ENCODE measurements at regions not wholly inside any gene's neighbourhood (a gene's known extent, or its start where the extent isn't known, plus 50 kb on each side); places are given as distances from the start of the nearest gene placed in this dataset.

DNA sequence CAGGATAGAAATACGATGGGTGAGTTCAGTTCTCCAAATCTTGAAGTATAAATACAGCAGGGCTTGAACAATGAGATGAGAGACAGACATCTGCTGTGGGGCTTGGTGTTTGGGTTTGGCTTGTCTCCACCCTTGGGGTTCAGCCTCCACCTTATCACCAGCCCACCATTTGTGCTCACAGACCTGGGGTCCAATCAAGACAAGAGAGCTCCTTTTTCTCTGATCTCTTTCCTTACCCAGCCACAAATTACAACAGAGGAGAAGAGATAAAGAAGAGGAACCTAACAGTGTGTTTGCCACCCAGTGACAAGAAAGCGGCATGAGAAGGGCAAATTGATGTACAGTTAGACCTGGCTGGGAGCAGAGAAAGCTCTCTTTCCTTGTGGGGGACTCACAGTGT, 204.5 kb upstream of the CXCR4 start:
- no peaks in the 10 kb centered on the region for H3K9me3 Mint-ChIP-seq
- H3K27me3 Mint-ChIP-seq: no peaks in the 10 kb centered on the region
- Histone ChIP-seq H3K4me3 (ENCODE audit: low read length) (no peak overlapping the region), H3K27me3 (ENCODE audit: control insufficient read depth in 1 of 2, insufficient read depth in 2 of 2, low read length in 2 of 2) (no peaks in the 10 kb centered on the region), H3K36me3 (ENCODE audit: insufficient read depth, low read length) (no peaks in the 10 kb centered on the region), H3K9me3 (ENCODE audit: control insufficient read depth in 1 of 2, insufficient read depth in 1 of 2, low read length in 2 of 2) (no peaks in the 10 kb centered on the region), H3K27ac (ENCODE audit: low read depth in 1 of 2, low read length in 2 of 2) (no peak overlapping the region), H3K4me1 (ENCODE audit: insufficient read depth, low read length) (peaks cover 64% of the 10 kb centered on the region)
- H3K4me1 Mint-ChIP-seq (ENCODE audit: low read depth): peaks cover 63% of the 10 kb centered on the region
- TF ChIP-seq, protein P1, sequence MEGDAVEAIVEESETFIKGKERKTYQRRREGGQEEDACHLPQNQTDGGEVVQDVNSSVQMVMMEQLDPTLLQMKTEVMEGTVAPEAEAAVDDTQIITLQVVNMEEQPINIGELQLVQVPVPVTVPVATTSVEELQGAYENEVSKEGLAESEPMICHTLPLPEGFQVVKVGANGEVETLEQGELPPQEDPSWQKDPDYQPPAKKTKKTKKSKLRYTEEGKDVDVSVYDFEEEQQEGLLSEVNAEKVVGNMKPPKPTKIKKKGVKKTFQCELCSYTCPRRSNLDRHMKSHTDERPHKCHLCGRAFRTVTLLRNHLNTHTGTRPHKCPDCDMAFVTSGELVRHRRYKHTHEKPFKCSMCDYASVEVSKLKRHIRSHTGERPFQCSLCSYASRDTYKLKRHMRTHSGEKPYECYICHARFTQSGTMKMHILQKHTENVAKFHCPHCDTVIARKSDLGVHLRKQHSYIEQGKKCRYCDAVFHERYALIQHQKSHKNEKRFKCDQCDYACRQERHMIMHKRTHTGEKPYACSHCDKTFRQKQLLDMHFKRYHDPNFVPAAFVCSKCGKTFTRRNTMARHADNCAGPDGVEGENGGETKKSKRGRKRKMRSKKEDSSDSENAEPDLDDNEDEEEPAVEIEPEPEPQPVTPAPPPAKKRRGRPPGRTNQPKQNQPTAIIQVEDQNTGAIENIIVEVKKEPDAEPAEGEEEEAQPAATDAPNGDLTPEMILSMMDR (IDR thresholded peaks at IDR 0.05): no peak
- H3K4me3 Mint-ChIP-seq: peak overlapping the region; percentile 42
- peak overlapping the region; percentile 33 for H3K27ac Mint-ChIP-seq
- CTCF ChIA-PET: interaction anchor here (0.8 to 1.4 kb wide), 2 partner anchors 41 to 186 kb away, joined by 3 read pairs; no protein-coding TSS in a partner anchor
- intact Hi-C loops (cut with DNase I, micrococcal nuclease): no loop called here
- DNase-seq (no peak), ATAC-seq (ENCODE audit: poor library complexity) (no peak)
- no peaks in the 10 kb centered on the region for H3K36me3 Mint-ChIP-seq (ENCODE audit: low read depth)
- POLR2A ChIA-PET: interaction anchor here (0.7 to 1.4 kb wide), 2 partner anchors 186 to 190 kb away, joined by 3 to 4 read pairs; no protein-coding TSS in a partner anchor

DNA sequence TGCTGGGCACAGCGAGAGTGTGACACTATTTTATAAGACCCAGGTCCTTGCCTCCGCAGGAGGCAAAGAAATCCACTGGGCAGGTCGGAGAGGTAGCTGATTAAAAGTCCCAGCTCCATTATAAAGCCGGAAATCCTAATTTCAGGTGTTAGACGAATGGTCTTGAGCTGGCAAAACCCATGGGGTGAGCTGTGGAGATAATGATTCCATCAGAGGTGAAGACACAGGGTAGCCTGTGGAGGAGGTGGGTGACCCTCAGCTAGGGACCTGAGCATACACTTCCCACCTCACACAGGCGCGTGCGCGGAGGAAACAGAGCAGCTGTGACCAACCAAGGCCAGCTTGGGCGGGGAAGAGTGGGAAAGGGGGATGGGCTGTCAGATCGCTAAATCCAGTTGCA, 201.7 kb upstream of the CXCR4 start:
- Mint-ChIP-seq H3K4me1 (ENCODE audit: low read depth) (peaks cover 38% of the 10 kb centered on the region), H3K27me3 (no peaks in the 10 kb centered on the region), H3K27ac (peak overlapping the region; percentile 21), H3K9me3 (no peaks in the 10 kb centered on the region), H3K36me3 (ENCODE audit: low read depth) (no peaks in the 10 kb centered on the region), H3K4me3 (no peak overlapping the region)
- TF ChIP-seq, protein P1 (IDR thresholded peaks at IDR 0.05): no peak
- ChIA-PET POLR2A (interaction anchor here (0.8 kb wide), 1 partner anchor 81 kb away, joined by 4 read pairs; no protein-coding TSS in a partner anchor), CTCF (interaction anchor here (1.3 kb wide), 1 partner anchor 9 kb away, joined by 3 read pairs; no protein-coding TSS in a partner anchor)
- intact Hi-C loops (cut with DNase I, micrococcal nuclease): no loop called here
- Histone ChIP-seq H3K27ac (ENCODE audit: low read depth in 1 of 2, low read length in 2 of 2) (no peak overlapping the region), H3K36me3 (ENCODE audit: insufficient read depth, low read length) (no peaks in the 10 kb centered on the region), H3K4me1 (ENCODE audit: insufficient read depth, low read length) (peaks cover 43% of the 10 kb centered on the region), H3K27me3 (ENCODE audit: control insufficient read depth in 1 of 2, insufficient read depth in 2 of 2, low read length in 2 of 2) (no peaks in the 10 kb centered on the region), H3K9me3 (ENCODE audit: control insufficient read depth in 1 of 2, insufficient read depth in 1 of 2, low read length in 2 of 2) (no peaks in the 10 kb centered on the region), H3K4me3 (ENCODE audit: low read length) (no peak overlapping the region)
- DNase-seq (no peak), ATAC-seq (ENCODE audit: poor library complexity) (no peak)

DNA sequence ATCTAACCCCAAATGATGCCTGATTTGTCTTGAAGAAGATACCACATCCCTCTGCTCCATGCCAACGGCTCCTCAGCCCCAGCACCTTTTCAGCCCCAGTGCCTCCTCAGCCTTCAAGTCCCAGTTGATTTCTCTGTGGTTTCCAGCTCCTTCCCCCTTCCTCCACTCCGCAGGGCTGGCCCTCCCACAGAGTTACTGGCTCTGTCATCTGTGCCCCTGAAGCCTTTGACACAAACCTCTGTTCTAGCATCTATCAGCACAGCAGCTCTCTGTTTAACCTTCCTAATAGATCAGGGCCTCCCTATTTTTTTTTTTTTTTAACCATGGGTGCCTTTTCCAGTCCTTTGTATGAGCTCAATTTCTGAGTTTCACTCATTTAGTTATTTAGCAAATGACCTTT, 201.3 kb upstream of the CXCR4 start:
- H3K36me3 Mint-ChIP-seq (ENCODE audit: low read depth): no peaks in the 10 kb centered on the region
- no peak overlapping the region for H3K4me3 Mint-ChIP-seq
- CTCF ChIA-PET: interaction anchor here (1.3 kb wide), 1 partner anchor 9 kb away, joined by 3 read pairs; no protein-coding TSS in a partner anchor

More for the DNA sequence above, 201.3 kb upstream of the CXCR4 start:
- ATAC-seq (ENCODE audit: poor library complexity): no peak
- Mint-ChIP-seq H3K4me1 (ENCODE audit: low read depth) (peaks cover 34% of the 10 kb centered on the region), H3K27ac (peak overlapping the region; percentile 21), H3K9me3 (no peaks in the 10 kb centered on the region), H3K27me3 (no peaks in the 10 kb centered on the region)
- peaks cover 40% of the 10 kb centered on the region for H3K4me1 ChIP-seq (ENCODE audit: insufficient read depth, low read length)
- TF ChIP-seq, protein P1 (IDR thresholded peaks at IDR 0.05): no peak
- H3K9me3 ChIP-seq (ENCODE audit: control insufficient read depth in 1 of 2, insufficient read depth in 1 of 2, low read length in 2 of 2): no peaks in the 10 kb centered on the region
- no peak for DNase-seq
- no peaks in the 10 kb centered on the region for H3K36me3 ChIP-seq (ENCODE audit: insufficient read depth, low read length)
- no peak overlapping the region for H3K27ac ChIP-seq (ENCODE audit: low read depth in 1 of 2, low read length in 2 of 2)
- no peaks in the 10 kb centered on the region for H3K27me3 ChIP-seq (ENCODE audit: control insufficient read depth in 1 of 2, insufficient read depth in 2 of 2, low read length in 2 of 2)
- intact Hi-C loops (cut with DNase I, micrococcal nuclease): no loop called here
- POLR2A ChIA-PET: interaction anchor here (0.8 kb wide), 1 partner anchor 81 kb away, joined by 4 read pairs; no protein-coding TSS in a partner anchor
- H3K4me3 ChIP-seq (ENCODE audit: low read length): no peak overlapping the region
